HCT116 (cell line): ENCODE measurements at regions not wholly inside any gene's neighbourhood (a gene's known extent, or its start where the extent isn't known, plus 50 kb on each side); places are given as distances from the start of the nearest gene placed in this dataset.

Source experiments
- ATAC-seq: fragments of 200-7000 bp; cut with Tn5 transposase; 2 replicates; pipeline ENCODE4 v1.9.1; 2020; ENCODE audit warnings: mild to moderate bottlenecking, moderate library complexity
- BruUV-seq: library from RNA; stranded (reverse); fragments of 400-500 nt; replicated peaks from 2 replicates; lab custom pipeline; 2021; lab: Mats Ljungman, UMichigan
- CTCF ChIA-PET: fragments of 300-600 bp; sonication (Branson Sonifier 250); formaldehyde crosslinking; loops from one replicate; lab custom pipeline; 2021; ENCODE audit warnings: antibody characterized with exemption; lab: Charles Lee
- POLR2A ChIA-PET: fragments of 300-600, 350-600 bp; sonication (Branson Sonifier 250); formaldehyde crosslinking; loops from one replicate; lab custom pipeline; 2021; ENCODE audit warnings: antibody characterized with exemption; lab: Charles Lee
- RAD21 ChIA-PET, 2 experiments: fragments of 300-600 bp; sonication (Branson Sonifier 250); formaldehyde crosslinking; loops; one replicate each; lab custom pipeline; 2023; ENCODE audit warnings: low total read pairs in 2 of 2; ENCODE audit not compliant: uncharacterized antibody in 2 of 2, unreplicated experiment in 2 of 2, low non-redundant PET in 1 of 2; lab: Charles Lee
- DNase-seq: peaks from one replicate; pipeline ENCODE4 v3.0.0-alpha.2; 2010; ENCODE audit warnings: low read depth, low spot score
- H2AFZ ChIP-seq: fragments of 200-600 bp; shearing (Covaris generic), sonication (generic); 2 replicates; pipeline ENCODE4 v1.6.1; 2017; ENCODE audit warnings: low read depth, mixed run types, mixed read lengths, antibody characterized with exemption, low read length; ENCODE audit not compliant: poor library complexity, severe bottlenecking
- H3K27ac ChIP-seq: 2 replicates; pipeline ENCODE4 v1.5.1; 2012; ENCODE audit warnings: low read depth, low read length
- H3K27me3 ChIP-seq: fragments of 200-600 bp; sonication (generic); 2 replicates; pipeline ENCODE4 v1.6.1; 2016; ENCODE audit warnings: mixed run types, low read length, mixed read lengths; ENCODE audit not compliant: insufficient read depth
- H3K36me3 ChIP-seq, 2 experiments: fragments of 200-500 bp in 1 of 2; fragments of 200-600 bp in 1 of 2; sonication (Bioruptor generic) in 1 of 2; sonication (generic) in 1 of 2; 2 replicates each; pipeline versions ENCODE4 v1.5.1 to v1.6.1; 2014 to 2016; ENCODE audit warnings: low read length in 2 of 2, inconsistent platforms in 1 of 2, mixed read lengths in 1 of 2, mixed run types in 1 of 2; ENCODE audit not compliant: insufficient read depth in 2 of 2, control insufficient read depth in 1 of 2
- H3K4me1 ChIP-seq, 2 experiments: fragments of 200-600 bp in 1 of 2; sonication (generic) in 1 of 2; 2 replicates each; pipeline versions ENCODE4 v1.5.1 to v1.6.1; 2012 to 2017; ENCODE audit warnings: low read length in 2 of 2, inconsistent platforms in 1 of 2, mild to moderate bottlenecking in 1 of 2, mixed read lengths in 1 of 2, mixed run types in 1 of 2, moderate library complexity in 1 of 2; ENCODE audit not compliant: insufficient read depth in 2 of 2, control insufficient read depth in 1 of 2
- H3K4me2 ChIP-seq: fragments of 200-600 bp; sonication (generic); 2 replicates; pipeline ENCODE4 v1.6.1; 2017; ENCODE audit warnings: mixed run types, low read length, mixed read lengths
- H3K4me3 ChIP-seq, 2 experiments: fragments of 200-600 bp in 1 of 2; sonication (generic) in 1 of 2; replicated peaks in 1 of 2; 2 replicates each; pipeline ENCODE4 v1.5.1; 2011 to 2016; ENCODE audit warnings: low read length in 2 of 2, control low read depth in 1 of 2, low read depth in 1 of 2, mild to moderate bottlenecking in 1 of 2, mixed read lengths in 1 of 2, mixed run types in 1 of 2
- H3K79me2 ChIP-seq: fragments of 200-600 bp; sonication (generic); 2 replicates; pipeline ENCODE4 v1.6.1; 2017; ENCODE audit warnings: mild to moderate bottlenecking, mixed run types, low read length, moderate library complexity, mixed read lengths; ENCODE audit not compliant: insufficient read depth
- H3K9ac ChIP-seq: fragments of 200-600 bp; sonication (generic); 2 replicates; pipeline ENCODE4 v1.6.1; 2016; ENCODE audit warnings: low read length, mixed read lengths
- H3K9me2 ChIP-seq: fragments of 200-600 bp; sonication (generic), shearing (Covaris generic); 2 replicates; pipeline ENCODE4 v1.6.1; 2017; ENCODE audit warnings: mixed run types, mild to moderate bottlenecking, moderate library complexity; ENCODE audit not compliant: insufficient read depth
- H3K9me3 ChIP-seq, 2 experiments: fragments of 200-500 bp in 1 of 2; fragments of 200-600 bp in 1 of 2; sonication (Bioruptor generic) in 1 of 2; sonication (generic) in 1 of 2; 2 replicates each; pipeline ENCODE4 v1.6.1; 2014 to 2017; ENCODE audit warnings: low read length in 2 of 2, mixed read lengths in 2 of 2, inconsistent platforms in 1 of 2, low read depth in 1 of 2, mild to moderate bottlenecking in 1 of 2, mixed run types in 1 of 2, moderate library complexity in 1 of 2; ENCODE audit not compliant: control insufficient read depth in 1 of 2, insufficient read depth in 1 of 2
- H4K20me1 ChIP-seq: fragments of 200-600 bp; sonication (generic), shearing (Covaris generic); 2 replicates; pipeline ENCODE4 v1.6.1; 2017; ENCODE audit warnings: mixed run types, mild to moderate bottlenecking, moderate library complexity; ENCODE audit not compliant: insufficient read depth
- CEBPB ChIP-seq: IDR thresholded peaks from 2 replicates; pipeline ENCODE4 v1.6.1; 2012; ENCODE audit warnings: low read depth
- ELF1 ChIP-seq: IDR thresholded peaks from 2 replicates; pipeline ENCODE4 v1.6.1; 2012; ENCODE audit warnings: low read depth, borderline replicate concordance
- EZH2 ChIP-seq: fragments of 200-600 bp; sonication (generic); IDR thresholded peaks from 2 replicates; pipeline ENCODE4 v1.6.1; 2017; ENCODE audit warnings: antibody characterized with exemption, mixed run types
- EZH2phosphoT487 ChIP-seq: fragments of 200-600 bp; IDR thresholded peaks from 2 replicates; pipeline ENCODE4 v1.6.1; 2018; ENCODE audit warnings: antibody characterized with exemption, borderline replicate concordance
- FOSL1 ChIP-seq: IDR thresholded peaks from 2 replicates; pipeline ENCODE4 v1.6.1; 2012; ENCODE audit warnings: low read depth
- POLR2A ChIP-seq: IDR thresholded peaks from 2 replicates; pipeline ENCODE4 v1.7.0; 2011; ENCODE audit warnings: borderline replicate concordance; ENCODE audit not compliant: insufficient read depth, insufficient read length; ENCODE audit errors: extremely low read depth
- POLR2AphosphoS5 ChIP-seq: IDR thresholded peaks from 2 replicates; pipeline ENCODE4 v1.6.1; 2011; ENCODE audit warnings: mild to moderate bottlenecking, low read depth, low read length, moderate library complexity
- SP1 ChIP-seq: IDR thresholded peaks from 2 replicates; pipeline ENCODE4 v1.6.1; 2012; ENCODE audit warnings: low read depth
- YY1 ChIP-seq: IDR thresholded peaks from 2 replicates; pipeline ENCODE4 v1.6.1; 2011; ENCODE audit warnings: low read length, low read depth, moderate library complexity, mild to moderate bottlenecking; ENCODE audit not compliant: insufficient replicate concordance; ENCODE audit errors: extremely low read depth
- ZFX ChIP-seq: fragments of 450-650 bp; IDR thresholded peaks from 2 replicates; pipeline ENCODE4 v1.6.1; 2017
- intact Hi-C: fragments of 100-400 bp; cut with micrococcal nuclease; formaldehyde crosslinking; loops from 2 replicates; pipeline ENCODE4 v1.10.0; 2022
- TF ChIP-seq, protein P1 (sequence below): IDR thresholded peaks from 2 replicates; pipeline ENCODE4 v1.6.1; 2012; ENCODE audit warnings: low read depth
- TF ChIP-seq, protein P2 (sequence below): IDR thresholded peaks from 2 replicates; pipeline ENCODE4 v1.6.1; 2012
- TF ChIP-seq, protein P3 (sequence below), 3 experiments: fragments of 200-600 bp in 1 of 3; sonication (generic) in 1 of 3; IDR thresholded peaks in 2 of 3; conservative IDR thresholded peaks in 1 of 3; 2 replicates each; pipeline ENCODE4 v1.5.1; 2012 to 2017; ENCODE audit warnings: low read depth in 2 of 3, low read length in 2 of 3, antibody characterized with exemption in 1 of 3, borderline replicate concordance in 1 of 3, control low read depth in 1 of 3, mild to moderate bottlenecking in 1 of 3, mixed read lengths in 1 of 3, mixed run types in 1 of 3, moderate library complexity in 1 of 3; ENCODE audit not compliant: insufficient read depth in 1 of 3
- TF ChIP-seq, protein P4 (sequence below): IDR thresholded peaks from 2 replicates; pipeline ENCODE4 v1.6.1; 2011; ENCODE audit warnings: mild to moderate bottlenecking, low read length, moderate library complexity; ENCODE audit not compliant: insufficient replicate concordance; ENCODE audit errors: extremely low read depth

DNA sequence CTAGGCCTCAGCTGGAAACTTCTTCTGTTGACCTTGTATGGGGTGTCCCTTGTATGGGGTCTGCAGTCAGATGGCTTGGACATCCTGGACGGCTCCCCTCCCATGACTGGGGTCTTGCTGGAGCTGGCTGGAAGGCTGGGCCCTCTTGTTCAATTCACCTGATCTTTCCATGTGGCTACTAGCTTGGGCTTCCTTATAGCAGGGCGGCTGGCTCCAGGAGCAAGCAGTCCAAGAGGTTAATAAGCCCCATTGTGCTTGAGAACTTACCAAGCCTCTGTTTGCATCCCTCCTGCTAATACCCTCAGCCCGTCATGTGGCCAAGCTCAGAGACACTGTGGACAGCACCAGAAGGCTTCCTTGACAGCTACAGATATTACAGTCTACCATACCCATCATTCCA, 111.6 kb upstream of the NPAS2 start:
- H3K4me1 ChIP-seq: no peaks in the 10 kb centered on the region
- H3K27me3 ChIP-seq: no peaks in the 10 kb centered on the region
- intact Hi-C loops: no loop called here
- no peak overlapping the region for H3K4me3 ChIP-seq
- no peaks in the 10 kb centered on the region for H4K20me1 ChIP-seq
- ChIA-PET CTCF (no interaction called here), RAD21 (no interaction called here), POLR2A (no interaction called here)
- H3K4me2 ChIP-seq: no peak overlapping the region
- H3K9me3 ChIP-seq: no peaks in the 10 kb centered on the region
- no peaks in the 10 kb centered on the region for H3K9me2 ChIP-seq
- BruUV-seq: no TSS peak
- H3K36me3 ChIP-seq: no peaks in the 10 kb centered on the region
- H2AFZ ChIP-seq: no peak overlapping the region
- ATAC-seq: no peak
- TF ChIP-seq YY1 (no peak), CEBPB (no peak), ELF1 (no peak), EZH2 (no peak), ZFX (no peak), POLR2A (no peak), EZH2phosphoT487 (no peak), SP1 (no peak), FOSL1 (no peak), POLR2AphosphoS5 (no peak)
- TF ChIP-seq, protein P1, sequence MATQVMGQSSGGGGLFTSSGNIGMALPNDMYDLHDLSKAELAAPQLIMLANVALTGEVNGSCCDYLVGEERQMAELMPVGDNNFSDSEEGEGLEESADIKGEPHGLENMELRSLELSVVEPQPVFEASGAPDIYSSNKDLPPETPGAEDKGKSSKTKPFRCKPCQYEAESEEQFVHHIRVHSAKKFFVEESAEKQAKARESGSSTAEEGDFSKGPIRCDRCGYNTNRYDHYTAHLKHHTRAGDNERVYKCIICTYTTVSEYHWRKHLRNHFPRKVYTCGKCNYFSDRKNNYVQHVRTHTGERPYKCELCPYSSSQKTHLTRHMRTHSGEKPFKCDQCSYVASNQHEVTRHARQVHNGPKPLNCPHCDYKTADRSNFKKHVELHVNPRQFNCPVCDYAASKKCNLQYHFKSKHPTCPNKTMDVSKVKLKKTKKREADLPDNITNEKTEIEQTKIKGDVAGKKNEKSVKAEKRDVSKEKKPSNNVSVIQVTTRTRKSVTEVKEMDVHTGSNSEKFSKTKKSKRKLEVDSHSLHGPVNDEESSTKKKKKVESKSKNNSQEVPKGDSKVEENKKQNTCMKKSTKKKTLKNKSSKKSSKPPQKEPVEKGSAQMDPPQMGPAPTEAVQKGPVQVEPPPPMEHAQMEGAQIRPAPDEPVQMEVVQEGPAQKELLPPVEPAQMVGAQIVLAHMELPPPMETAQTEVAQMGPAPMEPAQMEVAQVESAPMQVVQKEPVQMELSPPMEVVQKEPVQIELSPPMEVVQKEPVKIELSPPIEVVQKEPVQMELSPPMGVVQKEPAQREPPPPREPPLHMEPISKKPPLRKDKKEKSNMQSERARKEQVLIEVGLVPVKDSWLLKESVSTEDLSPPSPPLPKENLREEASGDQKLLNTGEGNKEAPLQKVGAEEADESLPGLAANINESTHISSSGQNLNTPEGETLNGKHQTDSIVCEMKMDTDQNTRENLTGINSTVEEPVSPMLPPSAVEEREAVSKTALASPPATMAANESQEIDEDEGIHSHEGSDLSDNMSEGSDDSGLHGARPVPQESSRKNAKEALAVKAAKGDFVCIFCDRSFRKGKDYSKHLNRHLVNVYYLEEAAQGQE: no peak
- TF ChIP-seq, protein P2, sequence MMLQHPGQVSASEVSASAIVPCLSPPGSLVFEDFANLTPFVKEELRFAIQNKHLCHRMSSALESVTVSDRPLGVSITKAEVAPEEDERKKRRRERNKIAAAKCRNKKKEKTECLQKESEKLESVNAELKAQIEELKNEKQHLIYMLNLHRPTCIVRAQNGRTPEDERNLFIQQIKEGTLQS: no peak
- TF ChIP-seq, protein P3, sequence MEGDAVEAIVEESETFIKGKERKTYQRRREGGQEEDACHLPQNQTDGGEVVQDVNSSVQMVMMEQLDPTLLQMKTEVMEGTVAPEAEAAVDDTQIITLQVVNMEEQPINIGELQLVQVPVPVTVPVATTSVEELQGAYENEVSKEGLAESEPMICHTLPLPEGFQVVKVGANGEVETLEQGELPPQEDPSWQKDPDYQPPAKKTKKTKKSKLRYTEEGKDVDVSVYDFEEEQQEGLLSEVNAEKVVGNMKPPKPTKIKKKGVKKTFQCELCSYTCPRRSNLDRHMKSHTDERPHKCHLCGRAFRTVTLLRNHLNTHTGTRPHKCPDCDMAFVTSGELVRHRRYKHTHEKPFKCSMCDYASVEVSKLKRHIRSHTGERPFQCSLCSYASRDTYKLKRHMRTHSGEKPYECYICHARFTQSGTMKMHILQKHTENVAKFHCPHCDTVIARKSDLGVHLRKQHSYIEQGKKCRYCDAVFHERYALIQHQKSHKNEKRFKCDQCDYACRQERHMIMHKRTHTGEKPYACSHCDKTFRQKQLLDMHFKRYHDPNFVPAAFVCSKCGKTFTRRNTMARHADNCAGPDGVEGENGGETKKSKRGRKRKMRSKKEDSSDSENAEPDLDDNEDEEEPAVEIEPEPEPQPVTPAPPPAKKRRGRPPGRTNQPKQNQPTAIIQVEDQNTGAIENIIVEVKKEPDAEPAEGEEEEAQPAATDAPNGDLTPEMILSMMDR (IDR thresholded peaks at IDR 0.05 in 2 of 3, conservative IDR thresholded peaks at IDR 0.05 in 1 of 3; ENCODE audit: borderline replicate concordance in 1 of 3, insufficient read depth in 1 of 3, low read depth in 2 of 3, low read length in 2 of 3): no peak
- TF ChIP-seq, protein P4, sequence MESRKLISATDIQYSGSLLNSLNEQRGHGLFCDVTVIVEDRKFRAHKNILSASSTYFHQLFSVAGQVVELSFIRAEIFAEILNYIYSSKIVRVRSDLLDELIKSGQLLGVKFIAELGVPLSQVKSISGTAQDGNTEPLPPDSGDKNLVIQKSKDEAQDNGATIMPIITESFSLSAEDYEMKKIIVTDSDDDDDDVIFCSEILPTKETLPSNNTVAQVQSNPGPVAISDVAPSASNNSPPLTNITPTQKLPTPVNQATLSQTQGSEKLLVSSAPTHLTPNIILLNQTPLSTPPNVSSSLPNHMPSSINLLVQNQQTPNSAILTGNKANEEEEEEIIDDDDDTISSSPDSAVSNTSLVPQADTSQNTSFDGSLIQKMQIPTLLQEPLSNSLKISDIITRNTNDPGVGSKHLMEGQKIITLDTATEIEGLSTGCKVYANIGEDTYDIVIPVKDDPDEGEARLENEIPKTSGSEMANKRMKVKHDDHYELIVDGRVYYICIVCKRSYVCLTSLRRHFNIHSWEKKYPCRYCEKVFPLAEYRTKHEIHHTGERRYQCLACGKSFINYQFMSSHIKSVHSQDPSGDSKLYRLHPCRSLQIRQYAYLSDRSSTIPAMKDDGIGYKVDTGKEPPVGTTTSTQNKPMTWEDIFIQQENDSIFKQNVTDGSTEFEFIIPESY: no peak
- H3K9ac ChIP-seq: no peak overlapping the region
- no peak overlapping the region for H3K27ac ChIP-seq
- DNase-seq: no peak
- H3K79me2 ChIP-seq: no peaks in the 10 kb centered on the region
